ENCODE measurements at regions not wholly inside any gene's neighbourhood (a gene's known extent, or its start where the extent isn't known, plus 50 kb on each side); places are given as distances from the start of the nearest gene placed in this dataset.
"Not testable (repeated sequence)": the region's sequence is repeated elsewhere in the genome, so short reads cannot be mapped to it uniquely, and the experiment has no call there.

DNA sequence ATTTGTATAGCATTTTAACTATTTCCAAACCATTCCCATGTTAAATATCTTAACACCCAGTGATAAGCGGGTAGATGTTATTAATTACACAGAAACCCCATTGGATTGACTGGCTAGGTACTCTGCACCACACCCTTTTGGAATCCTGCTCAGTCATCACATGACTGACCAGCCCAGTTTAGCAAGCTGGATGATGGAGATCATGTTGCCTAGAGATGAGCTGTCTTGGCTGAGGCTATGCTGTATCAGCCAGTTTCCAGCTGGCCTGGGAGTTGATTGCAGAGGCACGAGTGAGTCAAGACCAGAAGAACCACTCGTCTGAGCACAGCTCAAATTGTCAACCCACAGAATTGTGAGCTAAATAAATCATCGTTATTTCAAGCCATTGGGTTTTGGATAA lies 124.6 kb downstream of the ZNF621 start:
- DNase-seq, result no peak

DNA sequence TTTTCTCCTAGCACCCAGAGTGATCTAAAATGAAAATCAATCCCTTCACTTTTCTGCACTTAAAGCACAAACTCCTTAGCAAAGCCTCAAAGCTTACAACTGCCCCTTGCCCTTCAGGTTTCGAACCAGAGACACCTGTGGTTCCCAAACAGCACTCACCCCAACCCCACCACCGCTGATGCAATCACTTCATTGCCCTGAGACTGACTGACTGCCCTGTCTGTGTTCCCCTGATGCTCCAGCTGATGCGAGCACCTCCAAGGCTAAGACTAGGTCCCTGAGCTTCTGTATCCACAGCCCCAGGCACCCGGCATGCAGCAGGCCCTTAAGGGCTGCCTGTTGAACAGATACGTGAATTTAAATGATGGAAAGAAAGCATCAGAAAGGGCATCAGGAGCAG lies 127.3 kb downstream of the ZNF621 start:
- DNase-seq, result no peak

DNA sequence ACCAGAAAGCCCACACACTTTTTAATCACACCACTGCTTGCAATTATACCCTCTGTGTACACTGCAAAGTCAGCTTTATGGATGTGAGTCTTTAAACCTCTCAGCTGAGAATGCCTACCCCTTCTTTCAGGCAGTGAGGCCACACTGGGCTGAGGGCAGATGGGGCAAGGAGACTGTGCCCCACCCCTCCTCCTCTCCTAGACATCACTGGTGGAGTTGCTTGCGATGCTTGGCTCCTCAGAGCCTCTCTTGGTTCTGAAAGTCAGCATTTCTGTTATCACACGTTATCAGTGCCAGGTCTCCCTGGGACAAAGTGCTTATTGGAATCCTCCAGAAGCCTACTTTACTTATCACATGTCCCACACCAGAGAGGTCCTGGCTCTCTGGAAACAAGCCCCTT lies 128.2 kb downstream of the ZNF621 start:
- no peak for DNase-seq

DNA sequence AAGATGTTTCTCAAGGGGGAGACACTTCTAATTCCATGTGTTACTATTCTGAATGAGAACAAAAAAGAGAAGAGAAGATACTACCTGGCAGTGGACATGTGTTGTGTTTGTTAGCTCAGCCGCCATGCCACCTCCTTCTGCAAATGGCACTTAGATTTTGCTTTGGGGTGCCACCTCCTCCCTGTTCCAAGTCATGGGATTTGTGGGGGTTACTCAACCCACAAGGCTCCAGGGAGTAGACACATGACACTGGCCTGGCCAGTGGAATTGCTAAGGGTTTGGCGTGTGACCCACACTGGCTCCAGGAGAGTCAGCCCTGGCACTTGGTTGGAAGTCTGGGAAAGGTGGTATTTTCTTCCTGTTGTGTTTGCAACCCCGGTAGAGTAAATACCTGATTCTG lies 129.1 kb downstream of the ZNF621 start:
- DNase-seq, result no peak

DNA sequence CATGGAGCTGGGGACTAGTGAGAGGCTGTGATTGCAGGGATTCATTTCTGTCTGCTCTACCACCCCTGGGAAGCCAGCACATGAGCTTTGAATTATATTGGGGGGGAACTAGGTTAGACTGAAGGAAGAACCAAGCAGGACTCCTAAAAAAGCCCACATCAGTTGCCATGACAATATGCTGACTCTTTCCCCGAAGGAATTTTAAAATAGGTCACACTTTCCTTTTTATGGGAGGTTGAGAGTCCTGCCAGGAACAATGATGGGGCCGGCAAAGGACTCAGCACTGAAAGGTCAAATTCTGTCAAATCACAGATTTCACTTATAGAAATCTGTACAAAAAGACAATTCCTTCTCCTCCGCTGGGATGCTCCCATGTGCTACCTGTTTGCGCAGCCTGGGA lies 130.8 kb downstream of the ZNF621 start:
- DNase-seq, result no peak

DNA sequence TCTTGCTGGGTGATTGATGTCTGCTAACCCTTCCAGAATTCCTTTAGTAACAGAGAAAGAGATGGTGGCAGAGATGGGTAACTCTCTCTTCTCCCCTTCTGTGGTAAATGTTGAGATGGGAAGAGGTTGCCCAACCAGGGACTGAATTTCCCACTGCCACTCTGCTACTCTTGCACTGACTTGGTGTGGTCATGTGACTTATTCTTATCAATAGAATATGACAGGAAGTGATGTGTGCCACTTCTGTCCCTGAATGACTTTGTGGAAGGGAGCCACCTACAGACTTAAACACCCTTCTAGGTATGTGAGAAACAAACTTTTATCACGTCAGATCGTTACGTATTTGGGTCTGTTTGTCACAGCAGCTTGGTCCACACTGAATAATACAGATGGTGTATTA lies 132.9 kb downstream of the ZNF621 start:
- DNase-seq, result no peak

DNA sequence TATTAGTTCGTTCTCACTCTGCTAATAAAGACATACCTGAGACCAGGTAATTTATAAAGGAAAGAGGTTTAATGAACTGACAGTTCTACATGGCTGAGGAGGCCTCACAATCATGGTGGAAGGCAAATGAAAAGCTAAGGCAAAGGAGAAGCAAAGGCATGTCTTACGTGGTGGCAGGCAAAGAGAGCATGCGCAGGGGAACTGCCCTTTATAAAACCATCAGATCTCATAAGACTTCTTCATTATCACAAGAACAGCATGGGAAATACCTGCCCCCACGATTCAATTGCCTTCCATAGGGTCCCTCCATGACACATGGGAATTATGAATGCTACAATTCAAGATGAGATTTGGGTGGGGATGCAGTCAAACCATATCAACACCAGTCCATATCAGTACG lies 133.5 kb downstream of the ZNF621 start:
- DNase-seq, result no peak

DNA sequence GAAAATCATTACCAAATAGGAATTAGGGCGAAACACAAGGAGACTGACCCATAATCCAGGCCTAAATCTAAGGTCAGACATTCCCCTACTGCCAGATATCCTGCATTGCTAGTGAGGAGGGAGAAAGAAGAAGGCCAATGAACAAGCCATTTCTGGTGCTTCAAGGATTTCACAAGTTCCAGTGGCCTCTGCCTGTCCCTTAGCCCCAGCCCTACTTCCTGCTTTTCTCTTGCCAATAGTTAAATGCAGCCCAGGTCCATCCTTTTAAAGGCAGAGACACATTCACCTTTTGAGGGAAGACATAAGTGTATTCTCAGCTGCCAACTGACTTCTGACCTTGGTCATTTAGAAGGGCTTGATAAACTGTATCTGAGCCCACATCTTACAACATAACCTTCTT lies 135.8 kb downstream of the ZNF621 start:
- DNase-seq, result no peak

DNA sequence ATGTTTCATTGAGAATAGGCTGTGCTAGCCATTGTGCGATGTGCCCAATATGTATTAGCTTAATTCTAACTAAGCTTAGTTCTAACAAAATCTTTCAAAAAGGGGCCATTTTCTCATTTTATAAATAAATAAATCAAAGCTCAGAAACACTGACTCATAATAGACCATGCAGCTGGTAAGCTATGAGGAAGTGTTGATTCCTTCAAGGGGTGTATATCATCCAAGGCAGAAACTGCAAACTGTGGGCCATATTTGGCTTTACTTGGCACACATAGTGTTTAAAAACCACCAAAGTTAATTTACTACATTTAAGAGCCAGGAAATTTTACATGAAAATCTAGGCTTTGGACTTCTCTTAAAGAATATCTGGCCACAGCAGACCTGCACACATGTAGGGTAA lies 136.5 kb downstream of the ZNF621 start:
- DNase-seq, result no peak

DNA sequence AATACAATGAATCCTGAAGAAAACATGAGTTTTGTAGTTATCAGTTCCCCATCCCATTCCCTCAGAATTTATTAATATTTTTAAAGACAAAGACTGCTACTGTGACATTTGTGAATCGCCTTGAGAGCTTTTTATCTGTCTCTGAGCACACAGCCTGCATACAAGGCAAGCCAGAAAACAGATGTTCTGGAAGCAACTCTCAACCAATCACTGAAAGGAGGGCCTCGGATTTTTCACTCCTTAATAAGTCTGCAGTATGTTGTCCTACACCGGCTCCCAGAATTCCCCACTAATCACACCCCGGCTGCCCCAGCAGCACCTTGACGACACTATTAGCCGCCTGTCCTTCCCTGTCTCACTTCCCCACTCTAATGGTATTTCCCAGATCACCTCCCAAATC lies 138.5 kb downstream of the ZNF621 start:
- no peak for DNase-seq

DNA sequence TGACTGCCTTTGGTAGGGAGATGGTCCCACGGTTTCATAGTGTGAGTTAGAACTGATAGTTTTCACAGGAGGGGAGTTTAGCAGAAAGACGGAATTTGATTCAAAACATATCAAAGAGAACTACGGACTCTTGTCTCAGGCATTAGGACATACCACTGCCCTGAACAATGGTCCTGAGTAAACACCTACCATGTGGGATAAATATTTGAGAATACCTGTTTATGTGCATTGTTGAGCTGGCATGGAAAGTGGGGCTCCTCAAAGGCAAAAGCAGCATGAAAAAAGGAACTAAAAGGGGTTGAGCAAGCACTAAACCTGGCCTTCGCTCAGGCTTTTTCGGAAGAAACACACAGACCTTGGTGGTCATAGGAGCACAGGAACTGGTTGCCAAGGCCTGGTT lies 144.4 kb downstream of the ZNF621 start:
- no peak for DNase-seq

DNA sequence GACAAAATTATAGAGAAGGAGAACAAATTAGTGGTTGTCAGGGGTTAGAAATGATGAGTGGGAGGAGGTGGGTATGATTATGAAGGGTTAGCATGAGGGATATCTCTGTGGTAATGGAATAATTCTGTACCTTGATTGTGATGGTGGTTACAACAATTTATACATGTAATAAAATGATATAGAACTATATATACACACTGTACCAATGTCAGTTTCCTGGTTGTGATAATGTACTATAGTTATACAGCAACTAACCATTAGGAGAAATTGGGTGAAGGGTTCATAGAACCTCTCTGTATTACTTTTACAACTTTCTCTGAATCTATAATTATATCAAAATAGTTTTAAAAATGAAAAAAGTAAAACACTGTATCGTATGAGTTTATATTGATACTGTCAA lies 148.1 kb downstream of the ZNF621 start:
- no peak for DNase-seq

DNA sequence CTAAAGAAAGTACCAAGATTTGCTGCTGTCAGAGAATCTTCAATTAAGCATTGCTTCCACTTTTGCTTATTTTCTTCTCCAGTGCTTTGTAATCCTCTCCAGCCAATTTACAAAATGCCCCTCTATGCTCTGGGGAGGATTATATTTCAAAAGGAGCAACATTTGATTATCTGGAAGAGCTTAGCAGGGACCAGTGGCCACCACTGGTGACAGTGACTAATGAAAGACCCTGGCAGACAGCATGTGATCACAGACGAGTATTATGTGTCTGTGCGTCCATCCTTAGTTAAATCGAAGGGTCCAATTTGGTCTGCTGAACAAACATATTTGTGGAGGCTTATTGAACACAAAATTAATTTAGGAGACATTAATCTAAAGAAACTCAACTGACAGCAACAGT lies 152.6 kb downstream of the ZNF621 start:
- DNase-seq, result no peak

DNA sequence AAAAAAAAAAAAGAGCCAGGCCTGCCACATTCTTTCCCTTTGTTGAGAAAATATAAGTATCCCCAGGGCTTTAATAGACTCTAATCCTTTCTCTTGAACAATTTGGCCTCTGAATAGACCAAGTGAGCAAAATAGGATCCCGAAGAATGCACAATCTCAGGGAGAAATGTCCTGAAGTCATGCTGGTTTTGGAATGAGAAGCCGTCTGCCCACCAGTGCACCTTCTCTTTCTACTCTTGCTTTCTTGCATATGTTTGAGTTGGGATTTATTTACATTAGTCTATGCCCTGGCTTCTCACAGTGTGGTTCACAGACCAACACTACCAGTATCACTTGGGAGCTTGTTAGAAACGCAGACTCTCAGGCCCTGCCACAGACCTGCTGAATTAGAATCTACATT lies 153.0 kb downstream of the ZNF621 start:
- DNase-seq, result no peak

DNA sequence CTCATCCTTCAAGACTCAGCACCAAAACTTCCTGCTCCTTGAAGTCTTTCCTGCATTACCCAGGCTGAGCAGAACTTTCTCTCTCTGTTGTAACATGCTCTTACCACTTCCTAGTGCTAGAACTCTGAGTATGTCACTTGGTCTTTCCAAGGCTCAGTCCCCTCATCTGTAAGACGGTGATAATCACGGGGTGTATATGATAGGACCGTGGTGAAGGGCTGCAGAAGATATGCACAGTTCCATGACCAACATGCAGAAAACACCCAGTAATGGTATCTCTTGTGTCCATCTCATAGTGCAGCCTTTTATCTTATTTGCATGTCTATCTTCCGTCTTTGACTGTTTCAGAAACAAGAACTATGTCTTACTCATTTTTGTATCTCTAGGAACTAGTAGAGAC lies 154.5 kb downstream of the ZNF621 start:
- no peak for DNase-seq

DNA sequence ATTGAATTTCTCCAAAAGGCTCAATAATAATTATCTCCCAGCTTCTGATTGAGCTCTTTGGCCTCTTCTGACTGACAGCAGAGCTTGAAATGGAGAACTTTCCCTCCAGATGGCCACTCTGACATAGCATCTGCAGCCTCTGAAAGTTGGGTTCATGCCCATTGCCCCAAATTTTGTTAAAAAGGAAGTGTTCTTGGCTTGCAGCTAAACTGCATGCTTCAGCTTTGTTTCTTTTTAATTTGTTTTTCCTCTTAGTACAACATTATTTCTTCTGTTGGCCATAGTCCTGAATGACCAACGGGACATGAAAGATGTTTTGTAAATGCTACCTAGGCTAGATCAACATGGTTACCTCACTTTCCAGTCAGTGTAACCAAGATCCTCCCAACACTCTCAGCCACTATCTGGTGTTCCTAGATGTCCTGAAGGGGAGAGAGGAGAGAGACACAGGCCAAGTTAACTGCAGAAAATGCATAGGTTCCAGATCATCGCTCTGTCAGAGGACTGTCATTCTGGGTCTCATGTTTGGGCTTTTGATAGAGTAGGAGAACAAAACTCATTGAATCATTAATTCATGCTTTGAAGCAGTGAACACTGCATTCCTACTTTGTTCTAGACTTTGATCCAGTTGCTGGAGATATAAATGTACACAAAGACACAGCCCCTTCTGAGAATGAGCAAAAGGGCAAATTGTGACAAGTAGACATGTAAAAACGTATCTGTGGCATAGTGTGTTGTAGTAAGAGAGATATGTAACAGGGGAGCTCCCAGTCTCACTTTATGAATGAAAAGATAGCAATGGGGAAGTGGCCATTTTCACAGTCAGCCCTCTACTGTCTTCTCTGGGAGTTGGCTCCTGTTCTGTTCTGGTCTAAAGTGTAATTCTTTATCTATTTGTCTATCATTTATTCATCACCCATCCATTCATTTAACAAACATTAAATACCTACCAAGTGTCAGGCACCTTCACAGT lies 156.2 kb downstream of the ZNF621 start:
- no peak for DNase-seq

DNA sequence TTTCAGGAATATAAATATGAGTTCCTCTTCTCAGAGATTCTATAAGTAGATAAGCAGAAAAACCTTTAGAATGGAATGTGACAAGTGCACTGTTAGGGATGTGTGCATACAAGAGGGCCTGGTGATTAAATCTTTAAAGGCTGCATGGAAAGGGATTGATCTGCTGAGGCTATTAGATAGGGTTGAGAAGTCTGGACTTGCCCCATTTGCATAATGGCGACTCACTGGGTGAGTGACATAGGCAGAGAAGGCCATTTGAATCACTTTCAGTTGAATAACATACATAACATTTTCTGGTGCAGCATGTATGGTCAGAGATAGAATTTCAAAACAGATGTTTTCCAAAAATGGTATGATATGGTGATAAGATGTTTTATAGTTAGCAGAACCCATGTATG lies 156.9 kb downstream of the ZNF621 start:
- DNase-seq, result no peak

DNA sequence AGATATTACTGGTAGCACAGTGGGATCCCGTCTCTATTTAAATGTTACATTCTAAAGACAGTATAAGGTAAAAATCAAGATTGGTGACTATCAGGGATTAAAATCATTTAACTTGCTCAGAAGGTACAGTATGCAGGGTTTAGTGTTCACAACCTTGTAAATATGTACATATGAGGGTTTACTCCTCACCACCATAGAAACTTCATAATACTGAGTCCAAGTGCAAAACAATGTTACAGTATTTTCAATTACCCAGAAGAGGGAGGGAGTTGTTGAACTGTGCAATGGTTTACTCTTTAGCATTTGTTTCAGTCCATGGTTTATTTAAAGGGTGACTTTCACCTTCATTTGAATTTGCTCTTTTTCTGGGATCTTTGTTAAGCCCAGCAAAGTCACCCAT lies 165.1 kb downstream of the ZNF621 start:
- no peak for DNase-seq

DNA sequence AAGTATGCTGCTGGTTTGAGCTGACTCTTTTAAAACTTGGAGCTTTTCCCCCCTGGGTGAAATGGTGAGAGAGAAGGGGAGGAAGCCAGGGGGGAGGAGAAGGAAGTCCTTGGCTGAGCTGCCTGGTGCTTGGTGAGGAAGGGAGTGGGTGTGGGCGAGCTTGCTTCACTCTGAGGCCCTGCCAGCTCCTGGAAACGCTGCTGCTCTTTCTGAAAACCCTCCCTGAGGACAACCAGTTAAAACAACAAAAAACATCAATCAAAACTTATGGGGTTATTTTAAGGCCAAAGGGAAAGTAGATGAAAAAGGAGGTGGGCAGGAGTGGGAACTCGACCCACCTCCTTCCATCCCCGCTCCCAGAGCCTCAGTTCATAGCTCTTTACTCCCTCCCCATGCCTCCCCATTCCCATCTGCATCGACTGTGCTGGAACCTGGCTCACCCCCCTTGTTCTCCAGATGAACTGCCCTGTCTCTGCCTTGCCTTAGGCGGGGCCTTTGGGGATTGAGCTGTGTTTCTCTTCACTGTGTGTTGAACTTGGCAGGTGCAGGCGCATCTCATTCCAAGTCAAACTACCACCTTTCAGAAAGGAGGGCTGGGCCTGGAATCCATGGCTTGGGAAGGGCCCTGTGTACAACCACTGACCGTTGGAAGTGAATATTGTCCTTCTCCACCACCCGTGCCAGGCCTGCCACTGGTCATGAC lies 166.1 kb downstream of the ZNF621 start:
- DNase-seq, result no peak

DNA sequence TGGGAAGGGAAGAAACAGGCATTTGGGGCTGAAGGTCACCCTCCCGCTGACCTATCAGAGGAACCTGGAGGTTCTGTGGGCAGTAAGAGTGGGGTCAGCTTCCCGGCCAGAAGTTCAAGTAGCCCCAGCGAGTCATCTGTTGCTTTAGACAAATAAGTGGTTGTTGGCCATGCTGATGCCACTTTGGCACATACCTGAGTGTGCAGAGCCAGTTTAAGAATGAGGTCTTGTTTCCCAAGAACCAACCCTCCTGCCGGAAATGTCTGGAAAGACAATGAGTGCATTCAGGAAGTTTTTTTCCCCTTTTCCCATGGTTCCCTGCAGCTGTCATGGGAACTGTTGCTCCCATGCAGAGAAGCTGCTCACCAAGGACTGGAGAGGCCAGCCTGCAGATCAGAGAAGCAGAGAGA lies 166.7 kb downstream of the ZNF621 start:
- DNase-seq, result no peak

DNA sequence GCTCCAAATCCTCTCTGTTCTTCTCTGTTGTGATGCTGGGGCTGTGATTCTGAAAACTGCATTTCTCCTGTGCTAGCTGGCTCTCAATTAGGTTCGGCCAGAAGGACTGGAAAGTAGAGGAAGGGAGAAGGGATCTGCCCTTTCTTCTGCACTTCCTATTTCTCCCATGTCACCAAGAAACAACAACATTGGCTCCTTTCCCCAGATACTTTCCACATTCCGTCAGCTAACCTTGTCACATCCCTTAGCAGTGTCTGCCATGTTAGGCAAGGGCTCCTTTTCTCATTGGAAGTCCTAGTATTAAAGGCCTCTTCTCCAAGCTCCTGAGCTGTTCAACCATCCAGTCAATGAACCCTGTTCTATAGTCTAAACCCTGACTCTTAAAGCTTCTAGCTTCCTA lies 171.1 kb downstream of the ZNF621 start:
- no peak for DNase-seq

DNA sequence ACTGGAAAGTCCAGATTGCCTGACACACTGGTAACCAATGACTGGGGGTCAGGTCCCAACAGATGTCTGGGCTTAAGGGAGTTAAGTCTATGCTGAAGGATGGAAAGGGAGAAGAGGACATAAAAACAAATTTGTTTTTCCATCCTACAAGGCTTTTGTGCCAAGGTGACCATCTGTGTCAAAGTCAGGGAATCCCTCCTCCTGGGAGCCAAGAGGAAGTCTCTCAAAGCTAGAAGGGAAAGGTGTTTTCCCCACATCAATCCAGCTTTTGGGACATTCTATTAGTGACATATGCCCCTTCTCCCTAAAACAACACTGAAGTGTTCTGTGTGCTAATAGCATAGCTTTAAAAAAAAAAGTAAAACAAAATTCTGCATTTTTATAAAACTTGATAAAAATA lies 173.9 kb downstream of the ZNF621 start:
- not testable (repeated sequence) for DNase-seq

DNA sequence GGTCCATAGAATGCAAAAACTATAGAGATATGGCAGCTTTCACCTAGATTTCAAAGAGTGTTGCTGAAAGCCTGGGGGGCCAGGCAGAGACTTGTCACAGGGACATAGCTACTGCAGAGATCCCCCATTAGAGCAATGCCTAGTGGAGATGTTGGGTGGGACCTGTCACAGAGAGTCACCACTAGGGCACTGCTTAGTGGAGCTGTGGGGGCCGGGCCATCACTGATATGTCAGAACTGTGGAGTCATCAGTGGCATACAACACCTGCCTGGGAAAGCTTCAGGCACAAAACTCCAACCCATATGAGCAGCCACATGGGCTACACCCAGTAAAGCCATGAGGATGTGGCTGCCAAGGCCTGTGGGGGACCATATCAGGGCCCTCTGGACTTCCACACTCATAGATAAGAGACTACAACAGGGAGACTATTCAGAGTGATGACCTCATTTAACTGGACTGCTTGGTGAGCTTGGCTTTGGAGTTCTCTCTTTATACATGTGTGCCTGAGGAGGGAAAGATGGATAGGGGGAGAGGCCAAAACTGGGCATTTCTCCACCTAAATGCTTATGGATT lies 176.3 kb downstream of the ZNF621 start:
- DNase-seq, result no peak

DNA sequence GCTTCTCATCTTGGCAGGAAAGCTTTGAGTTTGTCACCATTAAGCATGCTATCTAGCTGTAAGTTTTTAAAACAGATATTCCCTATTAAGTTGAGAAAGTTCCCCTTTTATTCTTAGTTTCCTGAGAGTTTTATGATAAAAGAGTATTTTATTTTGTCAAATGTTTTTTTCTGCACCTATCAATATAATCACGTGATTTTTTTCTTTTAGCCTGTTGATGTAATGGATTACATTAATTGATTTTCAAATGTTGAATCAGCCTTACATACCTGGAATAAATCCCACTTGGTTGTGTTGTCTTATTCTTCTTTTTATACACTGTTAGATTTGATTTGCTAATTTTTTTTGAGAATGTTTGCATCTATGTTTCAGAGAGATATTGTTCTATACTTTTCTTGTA lies 179.5 kb downstream of the ZNF621 start:
- no peak for DNase-seq
